K562 (cell line): ENCODE measurements at regions not wholly inside any gene's neighbourhood (a gene's known extent, or its start where the extent isn't known, plus 50 kb on each side); places are given as distances from the start of the nearest gene placed in this dataset.

Source experiments
- GATAD2A ChIP-seq: fragments of 450-650 bp; IDR thresholded peaks from 2 replicates; pipeline ENCODE4 v1.6.1; 2017
- NUFIP1 ChIP-seq: fragments of 450-650 bp; IDR thresholded peaks from 2 replicates; pipeline ENCODE4 v1.6.1; 2018; ENCODE audit not compliant: partially characterized antibody
- POLR2A ChIP-seq: fragments of 450-650 bp; conservative IDR thresholded peaks from 2 replicates; pipeline ENCODE4 v1.6.1; 2016
- POLR2AphosphoS5 ChIP-seq: IDR thresholded peaks from 2 replicates; pipeline ENCODE4 v1.6.1; 2011; ENCODE audit warnings: mild to moderate bottlenecking, low read depth, low read length, moderate library complexity; ENCODE audit not compliant: control insufficient read depth, insufficient read depth
- SMAD1 ChIP-seq: fragments of 150-350 bp; IDR thresholded peaks from 2 replicates; pipeline ENCODE4 v1.6.1; 2014; ENCODE audit warnings: low read length, low read depth; ENCODE audit not compliant: partially characterized antibody
- YY1 ChIP-seq, 3 experiments: IDR thresholded peaks; 2 replicates each; pipeline ENCODE4 v1.6.1; 2011; ENCODE audit warnings: low read length in 2 of 3, mild to moderate bottlenecking in 2 of 3, moderate library complexity in 2 of 3, borderline replicate concordance in 1 of 3, control low read depth in 1 of 3, low read depth in 1 of 3; ENCODE audit not compliant: insufficient read depth in 3 of 3, insufficient replicate concordance in 2 of 3, control insufficient read depth in 1 of 3, insufficient read length in 1 of 3; ENCODE audit errors: extremely low read depth in 1 of 3
- ZFPM2 ChIP-seq: fragments of 250-450 bp; sonication (Bioruptor Pico); IDR thresholded peaks from 2 replicates; pipeline ENCODE4 v1.5.1; 2022; ENCODE audit warnings: mild to moderate bottlenecking
- TF ChIP-seq, protein P1 (sequence below), 3 experiments: IDR thresholded peaks in 2 of 3; conservative IDR thresholded peaks in 1 of 3; 2 replicates each; pipeline ENCODE4 v1.5.1; 2011 to 2012; ENCODE audit warnings: low read length in 3 of 3, mild to moderate bottlenecking in 3 of 3, control low read depth in 2 of 3, improper control_type of control experiment in 1 of 3, inconsistent platforms in 1 of 3, low read depth in 1 of 3, mixed read lengths in 1 of 3, moderate library complexity in 1 of 3; ENCODE audit not compliant: insufficient read depth in 2 of 3
- TF ChIP-seq, protein P2 (sequence below): sonication (generic); formaldehyde crosslinking; IDR thresholded peaks from 2 replicates; pipeline ENCODE4 v1.9.0; 2022; ENCODE audit warnings: mild to moderate bottlenecking, missing genetic modification reagents
- TF ChIP-seq, protein P3 (sequence below): fragments of 150-350 bp; IDR thresholded peaks from 2 replicates; pipeline ENCODE4 v1.6.1; 2014; ENCODE audit warnings: low read depth, mild to moderate bottlenecking, low read length, borderline replicate concordance
- TF ChIP-seq, protein P4 (sequence below): fragments of 250-450 bp; sonication (Bioruptor Pico); IDR thresholded peaks from 2 replicates; pipeline ENCODE4 v1.8.0; 2022; ENCODE audit warnings: moderate library complexity, mild to moderate bottlenecking, inconsistent platforms

DNA sequence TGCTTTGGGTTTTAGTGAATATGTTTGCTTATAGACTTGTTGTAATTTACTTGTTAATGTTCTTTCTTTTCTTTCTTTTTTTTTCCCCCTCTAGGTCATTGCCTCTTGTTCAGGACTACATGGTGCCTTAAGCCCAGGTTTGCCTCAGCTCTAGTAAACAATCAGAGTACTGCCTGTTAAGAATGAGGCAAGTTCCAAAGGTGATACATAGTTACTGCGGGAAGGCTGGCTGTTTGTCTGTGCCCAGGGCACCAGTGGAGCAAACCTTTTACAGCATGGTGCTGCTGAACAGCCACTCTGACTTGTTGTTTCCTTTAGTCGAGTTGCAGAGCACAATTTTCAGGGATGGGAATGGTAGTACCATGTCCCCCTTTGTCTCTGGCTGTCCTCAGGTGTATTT lies 517.2 kb downstream of the NYAP2 start:
- TF ChIP-seq POLR2AphosphoS5 = no peak
- no peak for TF ChIP-seq SMAD1
- TF ChIP-seq, protein P1, sequence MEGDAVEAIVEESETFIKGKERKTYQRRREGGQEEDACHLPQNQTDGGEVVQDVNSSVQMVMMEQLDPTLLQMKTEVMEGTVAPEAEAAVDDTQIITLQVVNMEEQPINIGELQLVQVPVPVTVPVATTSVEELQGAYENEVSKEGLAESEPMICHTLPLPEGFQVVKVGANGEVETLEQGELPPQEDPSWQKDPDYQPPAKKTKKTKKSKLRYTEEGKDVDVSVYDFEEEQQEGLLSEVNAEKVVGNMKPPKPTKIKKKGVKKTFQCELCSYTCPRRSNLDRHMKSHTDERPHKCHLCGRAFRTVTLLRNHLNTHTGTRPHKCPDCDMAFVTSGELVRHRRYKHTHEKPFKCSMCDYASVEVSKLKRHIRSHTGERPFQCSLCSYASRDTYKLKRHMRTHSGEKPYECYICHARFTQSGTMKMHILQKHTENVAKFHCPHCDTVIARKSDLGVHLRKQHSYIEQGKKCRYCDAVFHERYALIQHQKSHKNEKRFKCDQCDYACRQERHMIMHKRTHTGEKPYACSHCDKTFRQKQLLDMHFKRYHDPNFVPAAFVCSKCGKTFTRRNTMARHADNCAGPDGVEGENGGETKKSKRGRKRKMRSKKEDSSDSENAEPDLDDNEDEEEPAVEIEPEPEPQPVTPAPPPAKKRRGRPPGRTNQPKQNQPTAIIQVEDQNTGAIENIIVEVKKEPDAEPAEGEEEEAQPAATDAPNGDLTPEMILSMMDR (IDR thresholded peaks at IDR 0.05 in 2 of 3, conservative IDR thresholded peaks at IDR 0.05 in 1 of 3; ENCODE audit: insufficient read depth in 2 of 3, low read depth in 1 of 3, low read length in 3 of 3) = no peak
- TF ChIP-seq, protein P2, sequence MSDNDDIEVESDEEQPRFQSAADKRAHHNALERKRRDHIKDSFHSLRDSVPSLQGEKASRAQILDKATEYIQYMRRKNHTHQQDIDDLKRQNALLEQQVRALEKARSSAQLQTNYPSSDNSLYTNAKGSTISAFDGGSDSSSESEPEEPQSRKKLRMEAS = no peak
- TF ChIP-seq GATAD2A = no peak
- TF ChIP-seq ZFPM2 = no peak
- TF ChIP-seq POLR2A = no peak
- TF ChIP-seq, protein P3, sequence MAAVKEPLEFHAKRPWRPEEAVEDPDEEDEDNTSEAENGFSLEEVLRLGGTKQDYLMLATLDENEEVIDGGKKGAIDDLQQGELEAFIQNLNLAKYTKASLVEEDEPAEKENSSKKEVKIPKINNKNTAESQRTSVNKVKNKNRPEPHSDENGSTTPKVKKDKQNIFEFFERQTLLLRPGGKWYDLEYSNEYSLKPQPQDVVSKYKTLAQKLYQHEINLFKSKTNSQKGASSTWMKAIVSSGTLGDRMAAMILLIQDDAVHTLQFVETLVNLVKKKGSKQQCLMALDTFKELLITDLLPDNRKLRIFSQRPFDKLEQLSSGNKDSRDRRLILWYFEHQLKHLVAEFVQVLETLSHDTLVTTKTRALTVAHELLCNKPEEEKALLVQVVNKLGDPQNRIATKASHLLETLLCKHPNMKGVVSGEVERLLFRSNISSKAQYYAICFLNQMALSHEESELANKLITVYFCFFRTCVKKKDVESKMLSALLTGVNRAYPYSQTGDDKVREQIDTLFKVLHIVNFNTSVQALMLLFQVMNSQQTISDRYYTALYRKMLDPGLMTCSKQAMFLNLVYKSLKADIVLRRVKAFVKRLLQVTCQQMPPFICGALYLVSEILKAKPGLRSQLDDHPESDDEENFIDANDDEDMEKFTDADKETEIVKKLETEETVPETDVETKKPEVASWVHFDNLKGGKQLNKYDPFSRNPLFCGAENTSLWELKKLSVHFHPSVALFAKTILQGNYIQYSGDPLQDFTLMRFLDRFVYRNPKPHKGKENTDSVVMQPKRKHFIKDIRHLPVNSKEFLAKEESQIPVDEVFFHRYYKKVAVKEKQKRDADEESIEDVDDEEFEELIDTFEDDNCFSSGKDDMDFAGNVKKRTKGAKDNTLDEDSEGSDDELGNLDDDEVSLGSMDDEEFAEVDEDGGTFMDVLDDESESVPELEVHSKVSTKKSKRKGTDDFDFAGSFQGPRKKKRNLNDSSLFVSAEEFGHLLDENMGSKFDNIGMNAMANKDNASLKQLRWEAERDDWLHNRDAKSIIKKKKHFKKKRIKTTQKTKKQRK = no peak
- TF ChIP-seq, protein P4, sequence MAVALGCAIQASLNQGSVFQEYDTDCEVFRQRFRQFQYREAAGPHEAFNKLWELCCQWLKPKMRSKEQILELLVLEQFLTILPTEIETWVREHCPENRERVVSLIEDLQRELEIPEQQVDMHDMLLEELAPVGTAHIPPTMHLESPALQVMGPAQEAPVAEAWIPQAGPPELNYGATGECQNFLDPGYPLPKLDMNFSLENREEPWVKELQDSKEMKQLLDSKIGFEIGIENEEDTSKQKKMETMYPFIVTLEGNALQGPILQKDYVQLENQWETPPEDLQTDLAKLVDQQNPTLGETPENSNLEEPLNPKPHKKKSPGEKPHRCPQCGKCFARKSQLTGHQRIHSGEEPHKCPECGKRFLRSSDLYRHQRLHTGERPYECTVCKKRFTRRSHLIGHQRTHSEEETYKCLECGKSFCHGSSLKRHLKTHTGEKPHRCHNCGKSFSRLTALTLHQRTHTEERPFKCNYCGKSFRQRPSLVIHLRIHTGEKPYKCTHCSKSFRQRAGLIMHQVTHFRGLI (CRISPR knock-in tag) = no peak
- no peak for TF ChIP-seq NUFIP1
- TF ChIP-seq YY1 (IDR thresholded peaks at IDR 0.05; ENCODE audit: borderline replicate concordance in 1 of 3, control insufficient read depth in 1 of 3, extremely low read depth in 1 of 3, insufficient read depth in 3 of 3, insufficient read length in 1 of 3, insufficient replicate concordance in 2 of 3, low read depth in 1 of 3, low read length in 2 of 3) = no peak
